22Rv1 (cell line): ENCODE measurements at regions not wholly inside any gene's neighbourhood (a gene's known extent, or its start where the extent isn't known, plus 50 kb on each side); places are given as distances from the start of the nearest gene placed in this dataset.

Source experiments
- ZFX ChIP-seq: fragments of 450-650 bp; IDR thresholded peaks from 2 replicates; pipeline ENCODE4 v1.6.1; 2017; ENCODE audit warnings: antibody characterized with exemption, borderline replicate concordance
- TF ChIP-seq, protein P1 (sequence below): fragments of 450-650 bp; IDR thresholded peaks from 2 replicates; pipeline ENCODE4 v1.5.1; 2017; ENCODE audit warnings: mild to moderate bottlenecking

GRCh38 chr14:71451501-71451900 is 480.7 kb upstream of the RGS6 start:
- TF ChIP-seq, protein P1, sequence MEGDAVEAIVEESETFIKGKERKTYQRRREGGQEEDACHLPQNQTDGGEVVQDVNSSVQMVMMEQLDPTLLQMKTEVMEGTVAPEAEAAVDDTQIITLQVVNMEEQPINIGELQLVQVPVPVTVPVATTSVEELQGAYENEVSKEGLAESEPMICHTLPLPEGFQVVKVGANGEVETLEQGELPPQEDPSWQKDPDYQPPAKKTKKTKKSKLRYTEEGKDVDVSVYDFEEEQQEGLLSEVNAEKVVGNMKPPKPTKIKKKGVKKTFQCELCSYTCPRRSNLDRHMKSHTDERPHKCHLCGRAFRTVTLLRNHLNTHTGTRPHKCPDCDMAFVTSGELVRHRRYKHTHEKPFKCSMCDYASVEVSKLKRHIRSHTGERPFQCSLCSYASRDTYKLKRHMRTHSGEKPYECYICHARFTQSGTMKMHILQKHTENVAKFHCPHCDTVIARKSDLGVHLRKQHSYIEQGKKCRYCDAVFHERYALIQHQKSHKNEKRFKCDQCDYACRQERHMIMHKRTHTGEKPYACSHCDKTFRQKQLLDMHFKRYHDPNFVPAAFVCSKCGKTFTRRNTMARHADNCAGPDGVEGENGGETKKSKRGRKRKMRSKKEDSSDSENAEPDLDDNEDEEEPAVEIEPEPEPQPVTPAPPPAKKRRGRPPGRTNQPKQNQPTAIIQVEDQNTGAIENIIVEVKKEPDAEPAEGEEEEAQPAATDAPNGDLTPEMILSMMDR: no peak
- TF ChIP-seq ZFX: no peak
